SH-SY5Y (cell line): ENCODE measurements at regions not wholly inside any gene's neighbourhood (a gene's known extent, or its start where the extent isn't known, plus 50 kb on each side); places are given as distances from the start of the nearest gene placed in this dataset.
A peak's percentile ranks its signal among the peaks of the same experiment; 100 is the strongest.

Experiments used
- GATA2 ChIP-seq: IDR thresholded peaks from 2 replicates; pipeline ENCODE4 v1.6.1; 2011; ENCODE audit warnings: mild to moderate bottlenecking, low read depth, low read length
- GATA3 ChIP-seq: IDR thresholded peaks from 2 replicates; pipeline ENCODE4 v1.6.1; 2011; ENCODE audit warnings: low read depth, mild to moderate bottlenecking, low read length, moderate library complexity

DNA sequence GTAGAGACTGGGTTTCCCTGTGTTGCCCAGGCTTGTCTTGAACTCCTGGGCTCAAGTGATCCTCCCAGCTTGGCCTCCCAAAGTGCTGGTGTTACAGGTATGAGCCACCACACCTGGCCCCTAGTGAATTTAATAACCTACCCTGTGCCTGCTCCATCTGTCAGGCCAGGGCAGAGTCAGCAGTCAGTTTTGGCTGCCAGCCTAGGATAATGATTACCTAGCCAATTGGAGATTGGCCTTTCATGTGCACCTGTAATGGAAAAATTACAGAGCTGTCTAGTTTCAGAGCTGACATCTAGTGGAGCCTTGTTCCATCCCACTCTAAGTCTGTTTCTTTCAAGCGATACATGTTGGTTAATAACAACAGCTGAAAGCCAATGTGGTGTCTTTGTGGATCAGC, 92.0 kb downstream of the DIRAS3 start:
- TF ChIP-seq GATA2 (no peak), GATA3 (no peak)

DNA sequence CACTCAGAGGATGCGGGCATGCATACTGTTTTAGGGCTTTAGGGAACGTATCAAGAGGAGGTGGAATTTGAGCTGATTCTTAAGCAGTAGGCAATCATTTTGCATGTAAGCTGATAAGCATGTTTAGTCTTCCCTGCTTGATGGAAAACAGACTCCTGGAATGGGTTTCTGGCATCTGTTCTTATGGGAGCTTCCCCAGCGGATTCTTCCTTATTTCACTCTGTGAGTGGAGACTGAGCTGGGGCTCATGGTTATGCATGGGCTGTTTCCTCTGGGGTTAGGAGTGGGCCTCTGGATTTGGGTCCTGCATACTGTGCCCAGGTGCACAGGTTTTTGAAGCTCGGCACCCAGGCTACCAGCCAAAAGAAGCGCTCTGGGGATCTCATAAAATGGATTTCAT, 93.4 kb downstream of the DIRAS3 start:
- peak; percentile 61 for TF ChIP-seq GATA2
- TF ChIP-seq GATA3: no peak

DNA sequence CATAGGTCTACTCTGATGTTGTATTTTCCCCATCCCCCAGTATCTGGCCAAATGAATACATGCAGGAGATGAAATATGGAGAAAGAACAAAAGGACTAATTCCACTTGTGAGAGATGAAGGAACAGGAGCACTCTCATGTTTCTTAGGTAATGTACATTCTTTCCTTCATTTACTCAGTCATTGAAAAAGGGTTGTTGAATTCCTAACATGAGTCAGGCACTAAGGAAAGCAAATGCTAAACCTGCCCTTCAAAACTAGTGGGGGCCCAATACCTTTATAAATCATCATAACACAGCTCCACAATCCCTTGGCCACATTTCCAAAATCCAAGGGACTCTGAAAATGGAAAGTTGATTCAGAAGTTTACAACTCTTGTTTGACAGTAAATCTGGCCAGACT, 94.3 kb downstream of the DIRAS3 start:
- no peak for TF ChIP-seq GATA3
- TF ChIP-seq GATA2: no peak

DNA sequence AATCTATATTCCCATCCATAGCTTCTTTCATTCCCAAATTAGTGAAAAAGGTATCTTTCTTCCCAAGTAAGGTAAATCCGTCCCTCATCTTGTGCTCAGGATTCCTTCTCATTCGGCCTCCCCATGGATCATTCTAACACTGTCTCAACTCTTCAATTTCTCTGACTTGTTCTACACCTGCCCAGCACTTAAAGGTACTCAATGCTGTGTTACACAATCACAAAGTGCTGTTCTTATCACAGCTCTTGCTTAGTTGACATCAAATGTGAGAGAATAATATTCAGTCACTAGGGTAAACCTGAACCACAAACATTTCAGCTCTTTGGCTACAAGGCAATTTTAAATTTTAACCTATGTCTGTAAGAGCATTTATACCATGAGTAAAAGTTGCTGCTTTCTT, 94.8 kb downstream of the DIRAS3 start:
- TF ChIP-seq GATA3: no peak
- TF ChIP-seq GATA2: no peak

DNA sequence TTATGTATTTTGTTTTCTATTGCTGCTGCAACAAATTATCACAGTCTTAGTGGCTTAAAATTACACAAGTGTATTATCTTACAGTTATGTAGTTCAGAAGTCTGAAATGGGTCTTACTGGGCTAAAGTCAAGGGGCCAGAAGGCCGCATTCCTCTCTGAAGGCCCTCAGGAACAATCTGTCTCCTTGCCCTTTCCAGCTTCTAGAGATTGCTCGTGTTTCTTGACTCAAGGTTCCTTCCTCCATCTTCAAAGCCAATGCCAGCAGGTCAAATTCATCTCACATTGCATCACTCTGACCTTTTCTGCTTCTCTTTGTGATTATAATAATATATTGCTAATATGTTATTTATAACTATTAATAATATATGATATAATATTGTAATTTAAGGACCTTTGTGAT, 97.1 kb downstream of the DIRAS3 start:
- no peak for TF ChIP-seq GATA2
- TF ChIP-seq GATA3: no peak

DNA sequence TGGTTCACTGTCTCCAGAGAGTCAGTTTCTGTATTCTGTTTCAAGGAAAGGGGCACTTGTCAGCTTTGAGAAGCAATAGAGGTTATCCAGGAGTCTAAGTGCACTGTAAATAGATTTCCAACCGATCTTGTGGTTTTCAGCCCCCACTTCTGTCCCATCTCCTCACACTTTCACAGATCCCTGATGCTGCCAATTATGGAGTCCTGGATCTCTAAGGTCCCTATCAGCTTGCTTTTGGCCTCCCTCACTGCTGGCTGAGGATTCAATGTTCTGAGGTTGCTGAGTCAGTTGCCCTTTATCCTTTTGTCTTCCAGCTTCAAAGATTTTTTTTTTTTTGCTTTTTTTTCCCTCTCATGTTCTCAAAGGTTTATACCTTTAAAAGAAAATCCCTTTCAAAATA, 98.4 kb downstream of the DIRAS3 start:
- TF ChIP-seq GATA2 (no peak), GATA3 (no peak)

DNA sequence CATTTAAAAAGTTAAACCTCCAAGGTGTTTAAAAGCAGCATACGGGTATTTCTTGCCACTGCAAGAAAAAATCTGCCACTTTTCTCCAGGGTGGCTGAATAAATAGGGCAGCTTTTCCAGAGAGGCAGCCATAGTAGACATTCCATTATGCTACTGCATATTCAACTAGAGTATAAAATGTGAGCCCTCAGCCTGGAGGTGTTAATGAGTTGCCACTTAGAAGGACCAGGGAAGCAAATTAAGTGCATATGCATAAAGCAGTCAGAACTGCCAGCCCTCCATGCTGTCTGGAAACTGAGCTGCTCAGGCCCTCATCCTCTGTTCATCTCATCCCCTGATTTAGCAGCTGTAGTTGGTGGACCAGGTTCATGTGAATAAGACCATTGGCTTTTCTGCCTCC, 99.4 kb downstream of the DIRAS3 start:
- TF ChIP-seq GATA3 (no peak), GATA2 (no peak)

DNA sequence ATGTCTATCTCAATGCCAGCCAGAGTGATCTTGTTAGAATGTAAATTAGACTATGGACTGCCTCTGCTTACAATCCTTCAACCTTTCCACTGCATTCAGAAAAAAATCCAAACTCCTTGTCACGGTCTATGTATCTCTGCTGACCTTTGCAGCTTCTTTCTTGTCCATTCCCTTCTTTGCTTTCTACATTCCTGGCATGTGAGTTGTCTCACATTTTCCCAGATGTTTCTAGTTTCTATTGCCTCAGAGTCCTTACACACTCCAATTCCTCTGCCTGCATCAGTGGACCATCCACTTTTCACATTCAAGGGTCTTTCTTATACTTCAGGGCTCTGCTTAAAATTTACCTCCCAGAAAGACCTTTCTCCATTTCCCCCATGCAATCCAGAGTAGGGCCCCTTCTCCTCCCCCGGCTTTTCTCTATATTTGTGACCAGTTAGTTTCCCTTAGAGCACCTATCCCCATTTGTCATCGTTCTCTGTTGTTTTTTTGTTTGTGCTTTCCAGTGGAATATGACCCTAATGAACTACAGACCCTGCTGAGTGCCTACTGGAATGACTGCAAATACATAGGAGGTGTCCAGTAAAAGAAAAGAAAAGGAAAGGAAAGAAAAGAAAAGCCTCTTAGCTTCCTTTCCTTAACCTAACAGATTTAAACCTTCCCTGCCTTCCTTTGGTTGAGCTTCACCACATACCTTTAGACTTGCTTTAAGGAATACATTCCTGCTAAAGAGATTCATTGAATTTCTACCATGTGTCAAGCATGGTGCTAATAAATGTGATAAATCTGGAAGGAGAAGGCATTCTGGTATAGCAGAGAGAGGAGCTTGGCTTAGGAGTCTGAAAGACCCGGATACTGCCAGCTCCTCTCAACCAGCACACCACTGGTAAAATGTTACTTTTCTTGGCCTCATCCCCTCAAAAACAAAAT, 102.0 kb downstream of the DIRAS3 start:
- TF ChIP-seq GATA2 (no peak), GATA3 (no peak)

DNA sequence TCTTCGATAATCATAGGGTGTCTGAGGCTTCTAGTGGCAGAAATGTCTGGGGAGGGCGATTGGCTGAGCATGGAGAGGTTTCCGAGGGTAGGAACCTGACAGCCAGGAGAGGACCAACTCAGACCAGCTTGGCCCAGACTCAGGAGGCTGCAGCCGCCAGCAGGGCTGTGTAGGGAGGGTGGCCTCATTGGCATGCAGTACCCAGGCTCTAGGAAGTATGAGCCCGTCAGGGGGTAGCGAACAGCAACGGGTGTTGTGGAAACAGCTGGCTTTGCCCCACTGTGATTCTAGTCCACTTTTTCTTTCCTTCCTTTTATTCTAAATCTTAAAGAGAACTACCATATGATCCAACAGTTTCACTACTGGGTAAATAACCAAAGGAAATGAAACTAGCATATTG, 103.3 kb downstream of the DIRAS3 start:
- no peak for TF ChIP-seq GATA3
- no peak for TF ChIP-seq GATA2

DNA sequence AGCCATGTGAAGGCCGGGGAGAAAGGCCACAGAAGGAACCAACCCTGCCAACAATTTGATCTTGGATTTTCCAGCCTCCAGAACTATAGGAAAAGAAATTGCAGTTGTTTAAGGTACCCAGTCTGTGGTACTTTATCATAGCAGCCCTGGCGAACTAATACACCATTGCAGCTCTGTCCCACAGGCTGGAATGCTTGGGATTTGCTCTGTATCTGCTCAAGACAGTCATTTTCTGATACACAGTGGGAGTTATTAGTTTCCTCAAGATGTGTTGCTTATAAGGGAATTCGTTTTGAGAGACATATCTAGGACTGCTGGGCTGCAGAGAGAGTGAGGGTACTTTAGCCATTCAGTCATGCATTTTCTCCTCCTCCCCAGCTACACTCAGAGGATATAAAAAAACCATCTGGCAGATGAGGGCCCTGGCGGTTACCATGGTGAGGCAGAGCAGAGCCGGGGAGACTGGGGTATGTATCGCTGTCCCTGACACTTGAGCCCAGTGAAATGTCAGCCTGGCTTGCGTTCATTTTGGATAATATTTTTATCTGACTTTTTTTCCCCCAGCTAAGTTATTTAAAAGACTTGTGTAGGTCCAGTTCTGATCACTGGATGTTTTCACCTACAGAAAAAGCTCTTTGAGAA, 104.6 kb downstream of the DIRAS3 start:
- TF ChIP-seq GATA2: peak; percentile 17; the same call in 1 of the 2 replicates
- no peak for TF ChIP-seq GATA3

DNA sequence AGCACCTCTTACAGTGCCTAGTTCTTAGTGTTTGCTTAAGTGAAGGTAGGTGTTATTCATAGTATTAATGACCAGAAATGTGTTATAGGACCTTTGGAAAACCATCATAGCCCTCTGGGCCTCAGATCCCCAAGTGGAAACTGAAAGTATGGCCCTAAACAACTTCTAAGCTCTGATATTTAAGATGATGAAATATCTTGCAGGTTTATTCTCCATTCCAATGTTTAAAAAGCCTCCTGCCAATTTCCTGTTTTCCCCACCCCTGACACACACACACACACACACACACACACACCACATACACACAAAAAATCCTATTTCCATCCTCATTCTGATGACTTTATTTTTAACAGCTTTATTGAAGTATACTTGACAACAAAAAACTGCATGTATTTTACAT, 108.2 kb downstream of the DIRAS3 start:
- TF ChIP-seq GATA3: no peak
- TF ChIP-seq GATA2: no peak

DNA sequence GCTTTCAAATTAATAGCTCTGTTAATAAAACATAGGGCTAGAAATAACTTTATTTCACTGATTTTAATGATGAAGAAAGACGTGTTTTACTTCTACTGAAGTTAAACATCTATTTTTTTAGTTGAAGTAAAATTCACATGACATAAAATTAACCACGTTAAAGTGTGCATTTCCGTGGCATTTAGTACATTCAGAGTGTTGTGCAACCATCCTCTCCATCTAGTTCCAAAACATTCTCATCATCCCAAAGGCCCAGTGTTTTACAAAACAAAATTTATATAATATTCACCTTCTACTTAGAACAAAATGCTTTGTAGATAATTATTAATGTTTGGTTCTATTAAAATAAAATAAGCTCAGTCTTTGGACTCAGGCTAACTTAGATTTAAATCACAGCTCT, 108.5 kb upstream of the GNG12 start:
- no peak for TF ChIP-seq GATA3
- TF ChIP-seq GATA2: no peak

DNA sequence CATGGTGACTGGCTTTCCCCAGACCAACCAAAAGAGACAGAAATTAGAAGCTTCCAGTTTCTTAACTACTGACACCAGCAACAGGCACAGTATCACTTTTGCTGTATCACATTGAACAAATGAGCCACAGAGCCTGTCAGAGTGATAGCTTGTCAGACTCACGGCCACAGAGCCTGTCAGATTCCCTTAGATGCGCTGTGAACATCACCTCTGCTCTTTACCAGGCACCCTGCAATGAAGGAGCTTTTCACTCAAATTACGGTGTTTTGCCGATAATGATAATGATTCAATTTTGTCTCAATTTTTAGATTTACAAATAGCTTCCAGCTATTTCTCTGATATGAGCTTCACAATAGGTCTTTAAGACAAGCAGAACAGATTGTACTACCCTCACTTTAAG, 107.9 kb upstream of the GNG12 start:
- TF ChIP-seq GATA2: no peak
- no peak for TF ChIP-seq GATA3

DNA sequence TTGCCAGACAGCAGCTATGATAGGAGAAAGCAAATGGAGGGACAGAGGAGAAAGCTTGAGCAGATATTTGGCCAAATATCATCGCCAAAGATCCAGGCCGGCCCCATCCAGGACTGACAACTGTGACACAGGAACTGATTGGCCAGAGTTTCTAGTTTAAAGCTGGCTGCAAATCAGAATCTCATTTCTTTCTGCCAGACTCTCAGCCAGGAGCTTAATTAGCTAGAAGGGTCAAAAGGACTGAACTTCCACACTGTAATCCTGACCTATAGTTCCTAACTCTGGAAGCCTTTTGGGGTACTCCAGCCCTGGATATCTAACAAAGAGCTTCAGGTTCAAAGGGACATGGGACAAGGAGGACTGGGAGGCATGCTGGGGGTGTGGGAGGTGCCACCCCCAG, 106.7 kb upstream of the GNG12 start:
- TF ChIP-seq GATA3: no peak

DNA sequence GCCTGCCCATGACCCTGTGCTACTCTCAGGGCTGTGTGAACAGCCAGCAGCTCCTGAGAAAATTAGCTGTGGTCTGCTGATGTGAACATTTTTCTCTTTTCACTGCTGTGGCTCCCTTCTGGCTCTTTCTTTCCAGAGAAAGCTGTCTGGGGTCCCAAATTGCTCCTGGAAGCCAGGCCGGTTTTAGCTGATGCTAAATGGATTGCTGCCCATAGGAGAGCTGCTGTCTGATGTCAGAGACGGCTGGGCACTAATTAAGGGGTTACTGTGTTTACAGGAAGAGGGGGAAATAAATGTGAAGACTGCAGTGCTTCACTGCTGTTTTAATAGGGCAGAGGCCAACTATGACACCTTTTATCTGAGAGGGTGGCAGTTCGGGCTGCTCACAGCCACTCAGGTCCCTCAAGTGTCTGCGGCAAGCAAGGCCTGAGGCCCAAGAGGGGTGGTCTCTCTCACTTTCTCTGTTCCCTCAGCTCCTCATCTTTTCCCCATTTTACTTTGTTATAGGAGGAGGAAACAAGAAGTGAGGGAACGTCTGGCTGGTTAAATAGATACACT, 106.0 kb upstream of the GNG12 start:
- TF ChIP-seq GATA2 (no peak), GATA3 (no peak)
